Right atrium auricular region (tissue), 2 donors: ENCODE measurements at regions not wholly inside any gene's neighbourhood (a gene's known extent, or its start where the extent isn't known, plus 50 kb on each side); places are given as distances from the start of the nearest gene placed in this dataset.

ENCODE experiments used
- DNase-seq: peaks from one replicate; pipeline ENCODE4 v3.0.0-alpha.2; 2019; ENCODE audit warnings: low spot score
- H3K27ac ChIP-seq, 2 donors: fragments of 200-600 bp; sonication (generic); 1 replicate in 1 of 2; 2 replicates in 1 of 2; pipeline ENCODE4 v1.5.1; 2016 to 2019
- H3K27me3 ChIP-seq, 2 donors: fragments of 200-600 bp; sonication (generic); one replicate each; pipeline versions ENCODE4 v1.5.1 to v1.6.0; 2017 to 2019
- H3K36me3 ChIP-seq: fragments of 200-600 bp; sonication (generic); one replicate; pipeline ENCODE4 v1.5.1; 2016
- H3K4me1 ChIP-seq, 2 donors: fragments of 200-600 bp; sonication (generic); one replicate each; pipeline versions ENCODE4 v1.5.1 to v1.6.0; 2017 to 2019
- H3K4me3 ChIP-seq, 2 donors: fragments of 200-600 bp; sonication (generic); 1 replicate in 1 of 2; 2 replicates in 1 of 2; pipeline ENCODE4 v1.5.1; 2017 to 2019; ENCODE audit warnings: mild to moderate bottlenecking in 1 of 2, moderate library complexity in 1 of 2
- H3K9me3 ChIP-seq, 2 donors: fragments of 200-600 bp; sonication (generic); one replicate each; pipeline ENCODE4 v1.5.1; 2019
- TF ChIP-seq, protein P1 (sequence below), 2 donors: fragments of 200-600 bp; sonication (generic); IDR thresholded peaks; one replicate each; pipeline ENCODE4 v1.5.1; 2019; ENCODE audit warnings: antibody characterized with exemption in 2 of 2

DNA sequence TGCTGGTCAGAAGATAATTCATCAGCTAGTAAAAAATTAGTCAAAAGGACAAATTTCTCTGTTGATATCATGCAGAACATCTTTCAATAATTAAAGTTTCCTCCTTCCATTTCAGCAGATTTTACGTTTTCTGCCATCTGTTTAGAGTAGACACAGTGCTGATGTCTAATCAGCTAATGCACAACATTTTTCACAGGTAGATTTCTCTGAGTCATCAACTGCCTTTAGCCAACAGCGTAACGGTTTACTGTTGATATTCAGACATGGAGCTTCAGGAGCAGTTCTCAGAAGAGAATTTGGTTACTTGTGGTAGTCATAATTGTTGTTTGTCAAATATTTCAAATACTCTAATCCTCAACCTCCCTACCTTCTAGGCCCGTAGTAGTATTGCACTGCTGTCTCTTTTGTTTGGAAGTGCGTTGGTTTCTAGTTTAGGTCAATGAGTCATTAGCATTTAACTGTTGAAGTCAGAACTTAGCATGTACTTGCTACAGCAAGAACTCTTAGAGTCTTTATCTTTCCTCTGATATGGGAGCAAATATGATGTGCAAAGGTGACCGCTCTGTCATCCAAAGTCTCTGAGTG lies 86.8 kb upstream of the TFPI start:
- TF ChIP-seq, protein P1, sequence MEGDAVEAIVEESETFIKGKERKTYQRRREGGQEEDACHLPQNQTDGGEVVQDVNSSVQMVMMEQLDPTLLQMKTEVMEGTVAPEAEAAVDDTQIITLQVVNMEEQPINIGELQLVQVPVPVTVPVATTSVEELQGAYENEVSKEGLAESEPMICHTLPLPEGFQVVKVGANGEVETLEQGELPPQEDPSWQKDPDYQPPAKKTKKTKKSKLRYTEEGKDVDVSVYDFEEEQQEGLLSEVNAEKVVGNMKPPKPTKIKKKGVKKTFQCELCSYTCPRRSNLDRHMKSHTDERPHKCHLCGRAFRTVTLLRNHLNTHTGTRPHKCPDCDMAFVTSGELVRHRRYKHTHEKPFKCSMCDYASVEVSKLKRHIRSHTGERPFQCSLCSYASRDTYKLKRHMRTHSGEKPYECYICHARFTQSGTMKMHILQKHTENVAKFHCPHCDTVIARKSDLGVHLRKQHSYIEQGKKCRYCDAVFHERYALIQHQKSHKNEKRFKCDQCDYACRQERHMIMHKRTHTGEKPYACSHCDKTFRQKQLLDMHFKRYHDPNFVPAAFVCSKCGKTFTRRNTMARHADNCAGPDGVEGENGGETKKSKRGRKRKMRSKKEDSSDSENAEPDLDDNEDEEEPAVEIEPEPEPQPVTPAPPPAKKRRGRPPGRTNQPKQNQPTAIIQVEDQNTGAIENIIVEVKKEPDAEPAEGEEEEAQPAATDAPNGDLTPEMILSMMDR (IDR thresholded peaks at IDR 0.05), result no peak
- H3K4me1 ChIP-seq, result no peaks in the 10 kb centered on the region

DNA sequence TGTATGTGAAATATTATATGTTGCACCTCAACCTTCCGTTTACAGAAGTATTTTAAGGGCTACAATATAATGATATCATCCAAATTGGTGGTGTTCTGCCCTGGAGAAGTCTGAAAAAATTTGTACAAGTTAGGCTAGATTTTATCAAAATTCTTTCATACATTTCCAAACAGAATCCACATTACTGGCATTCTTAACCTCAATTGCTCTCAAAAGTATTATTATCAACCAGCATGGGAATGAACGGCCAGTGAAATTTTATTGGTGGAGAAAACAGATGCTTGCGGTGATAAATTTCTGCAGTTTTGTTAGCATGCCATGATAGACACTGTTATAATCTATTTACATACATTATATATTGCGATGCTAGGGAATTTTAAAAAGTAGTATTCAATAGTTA lies 88.3 kb upstream of the TFPI start:
- Histone ChIP-seq H3K4me3 (no peak overlapping the region), H3K27me3 (no peaks in the 10 kb centered on the region), H3K27ac (no peak overlapping the region), H3K4me1 (no peaks in the 10 kb centered on the region), H3K36me3 (no peaks in the 10 kb centered on the region), H3K9me3 (peaks cover 0 to 4% of the 10 kb centered on the region in 2 donors)
- no peak for DNase-seq
- TF ChIP-seq, protein P1 (IDR thresholded peaks at IDR 0.05), result no peak

More for the DNA sequence above, 86.8 kb upstream of the TFPI start:
- DNase-seq, result no peak
- H3K4me3 ChIP-seq, result no peak overlapping the region
- H3K27ac ChIP-seq, result no peak overlapping the region
- H3K9me3 ChIP-seq, result peaks cover 0 to 4% of the 10 kb centered on the region in 2 donors
- no peaks in the 10 kb centered on the region for H3K36me3 ChIP-seq
- no peaks in the 10 kb centered on the region for H3K27me3 ChIP-seq

DNA sequence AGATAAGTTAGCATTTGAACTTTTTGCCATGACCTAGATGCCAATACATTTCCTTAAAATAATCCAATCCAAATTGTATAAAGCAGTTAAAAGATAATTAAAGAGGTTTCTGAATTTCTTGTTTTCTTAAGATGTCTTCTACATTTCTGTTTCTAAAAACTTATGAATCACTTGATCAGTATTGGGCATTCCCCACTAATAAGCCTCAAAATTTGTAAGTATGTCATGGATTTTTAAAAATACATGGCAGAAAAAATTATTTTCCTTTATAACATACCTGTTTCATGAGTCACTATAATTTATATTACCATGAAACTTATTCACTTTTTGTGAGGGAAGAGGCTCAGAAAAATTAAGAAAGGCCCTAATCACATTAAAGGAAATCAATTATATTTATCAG lies 90.3 kb upstream of the TFPI start:
- Histone ChIP-seq H3K4me3 (no peak overlapping the region), H3K27ac (no peak overlapping the region), H3K4me1 (no peaks in the 10 kb centered on the region), H3K9me3 (peaks cover 0 to 4% of the 10 kb centered on the region in 2 donors), H3K27me3 (no peaks in the 10 kb centered on the region), H3K36me3 (no peaks in the 10 kb centered on the region)
- no peak for DNase-seq
- TF ChIP-seq, protein P1 (IDR thresholded peaks at IDR 0.05), result no peak

DNA sequence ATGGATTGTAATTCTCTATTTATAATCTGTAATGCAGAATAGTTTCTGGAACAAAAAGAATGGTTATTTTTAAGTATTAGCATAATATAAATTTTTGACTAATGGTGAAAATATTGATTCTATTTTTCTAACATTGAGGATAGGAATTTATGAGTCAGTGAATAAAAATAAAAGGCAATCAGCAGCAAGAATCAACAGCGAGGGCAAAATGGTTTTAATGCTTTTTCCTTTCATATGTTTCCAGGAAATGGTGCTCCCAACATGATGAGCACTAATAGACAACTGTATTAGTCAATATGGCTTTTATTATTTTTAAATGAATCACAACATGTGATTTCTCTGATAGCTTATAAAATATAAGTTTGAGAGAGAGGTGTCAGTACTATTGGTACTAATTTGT lies 90.7 kb upstream of the TFPI start:
- TF ChIP-seq, protein P1 (IDR thresholded peaks at IDR 0.05), result no peak
- no peaks in the 10 kb centered on the region for H3K4me1 ChIP-seq

DNA sequence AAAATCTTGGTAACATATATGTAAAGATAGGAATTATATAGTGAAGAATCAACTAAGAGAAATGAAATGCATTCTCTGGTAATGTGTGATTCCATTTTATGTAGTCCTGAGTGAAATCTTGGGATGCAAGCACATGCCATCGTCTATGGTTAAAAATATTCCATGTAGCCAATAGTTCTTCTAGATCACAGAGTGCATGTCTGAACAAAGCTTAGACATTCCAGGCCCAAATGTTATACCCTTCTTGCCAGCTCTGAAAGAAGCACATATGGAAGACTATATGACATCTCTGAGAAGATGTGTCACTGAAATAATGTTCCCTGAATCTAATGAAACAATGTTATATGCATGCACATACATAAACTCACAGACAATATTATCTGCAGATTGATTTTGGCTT lies 92.3 kb upstream of the TFPI start:
- TF ChIP-seq, protein P1 (IDR thresholded peaks at IDR 0.05), result no peak
- no peaks in the 10 kb centered on the region for H3K9me3 ChIP-seq
- DNase-seq, result no peak
- no peak overlapping the region for H3K4me3 ChIP-seq
- no peaks in the 10 kb centered on the region for H3K4me1 ChIP-seq
- H3K27me3 ChIP-seq, result no peaks in the 10 kb centered on the region
- no peaks in the 10 kb centered on the region for H3K36me3 ChIP-seq
- no peak overlapping the region for H3K27ac ChIP-seq

More for the DNA sequence above, 90.7 kb upstream of the TFPI start:
- DNase-seq, result no peak
- Histone ChIP-seq H3K9me3 (peaks cover 0 to 2% of the 10 kb centered on the region in 2 donors), H3K36me3 (no peaks in the 10 kb centered on the region), H3K27me3 (no peaks in the 10 kb centered on the region), H3K4me3 (no peak overlapping the region), H3K27ac (no peak overlapping the region)

DNA sequence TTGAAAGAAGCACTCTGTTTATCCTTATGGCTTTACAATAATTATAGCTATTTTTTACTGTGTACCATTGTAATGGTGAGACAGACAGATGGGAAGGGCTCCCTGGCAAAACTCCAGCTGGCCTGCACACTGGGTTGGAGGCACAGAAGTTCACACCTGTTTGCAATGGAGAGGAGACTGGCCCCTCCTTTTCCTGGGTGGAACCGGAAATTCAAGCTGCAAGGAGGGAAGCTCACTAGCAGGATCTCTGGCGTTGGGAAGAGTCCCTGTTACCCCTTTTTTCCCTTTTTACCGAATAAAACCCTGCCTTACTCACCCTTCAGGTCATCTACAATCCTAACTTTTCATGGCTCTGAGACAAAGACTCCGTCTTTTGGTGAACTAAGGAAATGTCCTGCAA lies 100.3 kb upstream of the TFPI start:
- no peaks in the 10 kb centered on the region for H3K36me3 ChIP-seq
- no peaks in the 10 kb centered on the region for H3K9me3 ChIP-seq
- no peak for DNase-seq
- no peaks in the 10 kb centered on the region for H3K4me1 ChIP-seq
- TF ChIP-seq, protein P1 (IDR thresholded peaks at IDR 0.05), result no peak
- H3K27me3 ChIP-seq, result no peaks in the 10 kb centered on the region
- H3K4me3 ChIP-seq, result no peak overlapping the region
- no peak overlapping the region for H3K27ac ChIP-seq
